HEK293 (cell line): ENCODE measurements at regions not wholly inside any gene's neighbourhood (a gene's known extent, or its start where the extent isn't known, plus 50 kb on each side); places are given as distances from the start of the nearest gene placed in this dataset.

Experiments used
- ZNF211 ChIP-seq: fragments of 450-650 bp; formaldehyde crosslinking; IDR thresholded peaks from 2 replicates; pipeline ENCODE4 v1.5.1; 2016; ENCODE audit warnings: low read depth, missing biosample characterization, missing genetic modification characterization
- ZNF324 ChIP-seq: fragments of 450-650 bp; formaldehyde crosslinking; IDR thresholded peaks from 2 replicates; pipeline ENCODE4 v1.5.1; 2016; ENCODE audit warnings: missing biosample characterization, missing genetic modification characterization
- ZNF596 ChIP-seq: fragments of 450-650 bp; IDR thresholded peaks from 2 replicates; pipeline ENCODE4 v1.5.0; 2018; ENCODE audit warnings: missing biosample characterization, mild to moderate bottlenecking, missing genetic modification characterization, moderate library complexity
- ZNF629 ChIP-seq: fragments of 450-650 bp; formaldehyde crosslinking; IDR thresholded peaks from 2 replicates; pipeline ENCODE4 v1.5.1; 2017; ENCODE audit warnings: missing biosample characterization, missing genetic modification characterization
- ZNF747 ChIP-seq: fragments of 450-650 bp; formaldehyde crosslinking; IDR thresholded peaks from 2 replicates; pipeline ENCODE4 v1.5.1; 2016; ENCODE audit warnings: missing biosample characterization, missing genetic modification characterization
- TF ChIP-seq, protein P1 (sequence below): fragments of 450-650 bp; formaldehyde crosslinking; optimal IDR thresholded peaks from 2 replicates; pipeline ENCODE3; 2016; ENCODE audit warnings: missing biosample characterization, mild to moderate bottlenecking, missing genetic modification characterization
- TF ChIP-seq, protein P2 (sequence below): fragments of 450-650 bp; formaldehyde crosslinking; IDR thresholded peaks from 2 replicates; pipeline ENCODE4 v1.5.1; 2017; ENCODE audit warnings: missing biosample characterization, missing genetic modification characterization

DNA sequence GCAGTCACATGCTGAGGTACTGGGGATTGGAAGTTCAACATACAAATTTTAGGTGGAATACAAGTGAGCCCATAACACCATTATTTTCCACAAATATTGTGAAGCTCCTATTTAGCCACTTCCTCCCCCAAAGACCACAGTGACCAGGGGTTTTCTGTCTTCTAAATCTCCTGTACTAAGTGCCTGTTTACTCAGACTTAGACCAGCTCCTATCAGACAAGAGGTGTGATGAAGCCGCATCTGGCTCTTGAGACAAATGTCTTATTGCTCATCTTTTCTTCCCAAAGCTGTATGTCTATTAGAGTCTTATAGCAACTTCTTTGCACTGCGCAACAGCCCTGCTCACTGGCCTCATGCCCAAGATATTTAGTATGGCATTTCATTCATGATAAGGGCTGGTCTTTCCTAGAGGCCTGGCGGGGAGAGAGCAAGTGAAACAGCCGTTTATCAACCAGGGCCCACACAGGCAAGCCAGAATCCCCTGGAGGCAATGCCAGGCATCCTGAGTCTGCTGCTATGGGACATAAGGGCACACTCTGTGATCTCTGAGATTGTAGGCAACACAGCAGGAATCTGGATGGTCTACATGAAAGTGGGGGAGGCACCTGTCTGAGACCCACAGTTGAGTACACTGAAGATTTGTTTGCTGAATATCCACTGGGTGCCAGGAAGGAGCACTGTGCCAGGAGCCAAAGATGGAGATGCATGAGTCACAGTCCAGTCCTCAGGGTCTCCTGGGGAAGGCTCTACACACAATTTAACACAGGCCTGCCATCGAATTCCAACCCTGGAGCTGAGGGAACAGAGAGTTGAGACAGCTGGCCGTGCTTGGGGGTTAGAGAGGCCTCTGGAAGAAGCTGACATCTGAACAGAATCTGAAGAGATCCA lies 78.5 kb upstream of the NCAM1 start:
- TF ChIP-seq ZNF747 (no peak), ZNF211 (tag by site-specific recombination) (no peak), ZNF596 (tag by site-specific recombination) (no peak), ZNF629 (tag by site-specific recombination) (no peak), ZNF324 (no peak)
- TF ChIP-seq, protein P1, sequence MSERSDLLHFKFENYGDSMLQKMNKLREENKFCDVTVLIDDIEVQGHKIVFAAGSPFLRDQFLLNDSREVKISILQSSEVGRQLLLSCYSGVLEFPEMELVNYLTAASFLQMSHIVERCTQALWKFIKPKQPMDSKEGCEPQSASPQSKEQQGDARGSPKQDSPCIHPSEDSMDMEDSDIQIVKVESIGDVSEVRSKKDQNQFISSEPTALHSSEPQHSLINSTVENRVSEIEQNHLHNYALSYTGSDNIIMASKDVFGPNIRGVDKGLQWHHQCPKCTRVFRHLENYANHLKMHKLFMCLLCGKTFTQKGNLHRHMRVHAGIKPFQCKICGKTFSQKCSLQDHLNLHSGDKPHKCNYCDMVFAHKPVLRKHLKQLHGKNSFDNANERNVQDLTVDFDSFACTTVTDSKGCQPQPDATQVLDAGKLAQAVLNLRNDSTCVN (tag by site-specific recombination): no peak
- TF ChIP-seq, protein P2, sequence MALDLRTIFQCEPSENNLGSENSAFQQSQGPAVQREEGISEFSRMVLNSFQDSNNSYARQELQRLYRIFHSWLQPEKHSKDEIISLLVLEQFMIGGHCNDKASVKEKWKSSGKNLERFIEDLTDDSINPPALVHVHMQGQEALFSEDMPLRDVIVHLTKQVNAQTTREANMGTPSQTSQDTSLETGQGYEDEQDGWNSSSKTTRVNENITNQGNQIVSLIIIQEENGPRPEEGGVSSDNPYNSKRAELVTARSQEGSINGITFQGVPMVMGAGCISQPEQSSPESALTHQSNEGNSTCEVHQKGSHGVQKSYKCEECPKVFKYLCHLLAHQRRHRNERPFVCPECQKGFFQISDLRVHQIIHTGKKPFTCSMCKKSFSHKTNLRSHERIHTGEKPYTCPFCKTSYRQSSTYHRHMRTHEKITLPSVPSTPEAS (tag by site-specific recombination): no peak
